ENCODE measurements at regions not wholly inside any gene's neighbourhood (a gene's known extent, or its start where the extent isn't known, plus 50 kb on each side); places are given as distances from the start of the nearest gene placed in this dataset.
"Not testable (repeated sequence)": the region's sequence is repeated elsewhere in the genome, so short reads cannot be mapped to it uniquely, and the experiment has no call there.

DNA sequence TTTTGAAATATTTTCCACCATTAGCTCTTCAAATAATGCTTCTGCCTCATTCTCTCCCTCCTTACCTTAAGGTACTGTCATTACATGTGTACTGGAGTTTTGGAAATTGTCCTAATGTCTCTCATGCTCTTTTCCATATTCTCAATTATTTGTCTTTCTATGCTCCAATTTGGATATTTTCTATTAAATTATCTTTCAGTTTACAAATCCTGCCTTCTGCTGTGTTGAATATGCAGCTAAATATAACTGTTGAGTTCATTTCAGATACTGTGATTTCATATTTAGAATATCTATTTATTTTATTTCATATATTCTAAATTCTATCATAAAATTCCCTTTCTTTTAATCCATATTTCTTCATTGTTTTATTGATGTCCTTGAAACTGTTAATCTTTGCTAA, 388.0 kb upstream of the CDIN1 start:
- POLR2A ChIA-PET, result no interaction called here
- Histone ChIP-seq H3K27ac (no peak overlapping the region), H3K9me3 (no peaks in the 10 kb centered on the region), H3K4me1 (no peaks in the 10 kb centered on the region), H3K4me3 (no peak overlapping the region), H3K4me2 (no peak overlapping the region)
- ATAC-seq (no peak), DNase-seq (ENCODE audit: low read depth in 1 of 2, low spot score in 1 of 2) (no peak), FAIRE-seq (no peak)
- CTCF ChIA-PET, result no interaction called here
- TF ChIP-seq HOXB13 (CRISPR knock-in tag; IDR thresholded peaks at IDR 0.05; ENCODE audit: low read depth) (no peak), GATA3 (IDR thresholded peaks at IDR 0.05; ENCODE audit: borderline replicate concordance) (no peak), CBX8 (IDR thresholded peaks at IDR 0.05) (no peak), NFE2L2 (conservative IDR thresholded peaks at IDR 0.05; ENCODE audit: low read length) (no peak), ZFP36 (IDR thresholded peaks at IDR 0.05; ENCODE audit: borderline replicate concordance, partially characterized antibody) (no peak), RFX5 (IDR thresholded peaks at IDR 0.05) (no peak), FOXS1 (CRISPR knock-in tag; IDR thresholded peaks at IDR 0.05) (no peak), RAD21 (conservative IDR thresholded peaks at IDR 0.05 in 1 of 2, IDR thresholded peaks at IDR 0.05 in 1 of 2) (no peak), JUNB (IDR thresholded peaks at IDR 0.05) (no peak), ZC3H11A (IDR thresholded peaks at IDR 0.05) (no peak), HOXB5 (CRISPR knock-in tag; IDR thresholded peaks at IDR 0.05) (no peak)

DNA sequence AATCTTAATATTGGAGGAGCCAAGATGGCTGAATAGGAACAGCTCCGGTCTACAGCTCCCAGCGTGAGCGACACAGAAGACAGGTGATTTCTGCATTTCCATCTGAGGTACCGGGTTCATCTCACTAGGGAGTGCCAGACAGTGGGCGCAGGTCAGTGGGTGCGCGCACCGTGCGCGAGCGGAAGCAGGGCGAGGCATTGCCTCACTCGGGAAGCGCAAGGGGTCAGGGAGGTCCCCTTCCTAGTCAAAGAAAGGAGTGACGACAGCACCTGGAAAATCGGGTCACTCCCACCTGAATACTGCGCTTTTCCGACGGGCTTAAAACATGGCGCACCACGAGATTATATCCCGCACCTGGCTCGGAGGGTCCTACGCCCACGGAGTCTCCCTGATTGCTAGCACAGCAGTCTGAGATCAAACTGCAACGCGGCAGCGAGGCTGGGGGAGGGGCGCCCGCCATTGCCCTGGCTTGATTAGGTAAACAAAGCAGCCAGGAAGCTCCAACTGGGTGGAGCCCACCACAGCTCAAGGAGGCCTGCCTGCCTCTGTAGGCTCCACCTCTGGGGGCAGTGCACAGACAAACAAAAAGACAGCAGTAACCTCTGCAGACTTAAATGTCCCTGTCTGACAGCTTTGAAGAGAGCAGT, 383.9 kb upstream of the CDIN1 start:
- 91% methylated on average over 17 of the region's 30 CpGs for WGBS (ENCODE audit: missing lambda C conversion rate)
- ATAC-seq, FAIRE-seq: not testable (repeated sequence)

DNA sequence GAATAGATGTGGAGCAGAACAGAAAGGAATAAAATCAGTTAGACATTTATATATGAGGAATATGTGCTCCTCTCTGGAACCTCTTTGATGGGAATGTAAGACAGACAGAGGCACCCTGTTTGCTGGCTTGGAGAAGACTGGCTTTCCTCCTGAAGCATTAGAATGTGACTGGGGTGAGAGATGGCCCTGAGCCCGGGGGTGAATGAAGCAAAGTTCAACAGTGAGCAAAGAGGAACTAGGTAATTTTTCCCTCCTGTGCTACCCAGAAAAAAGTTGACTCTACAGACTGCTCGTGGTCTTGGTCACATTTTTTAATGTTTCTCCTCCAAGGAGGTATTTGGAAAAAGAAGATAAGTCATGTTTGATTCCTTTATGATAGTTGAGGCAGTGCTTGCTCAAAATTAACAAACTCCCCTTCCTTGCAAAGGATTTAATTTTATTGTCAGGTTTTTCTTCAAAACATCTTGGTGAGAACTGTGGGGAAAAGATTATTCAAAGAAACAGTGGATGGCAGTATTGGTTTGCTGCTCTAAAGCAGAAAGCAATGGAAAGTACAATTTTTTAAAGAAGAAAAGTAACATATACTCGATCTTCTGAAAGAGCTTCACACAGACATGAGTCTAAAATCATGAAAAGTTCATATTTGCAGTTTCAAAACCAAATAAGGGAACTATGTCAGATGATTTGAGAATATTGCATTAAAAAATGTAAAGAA, 370.4 kb upstream of the CDIN1 start:
- Histone ChIP-seq H3K4me2 (no peak overlapping the region), H3K9me3 (no peaks in the 10 kb centered on the region), H3K4me1 (no peaks in the 10 kb centered on the region), H3K4me3 (no peak overlapping the region), H3K27ac (no peak overlapping the region)
- CTCF ChIA-PET, result no interaction called here
- WGBS (ENCODE audit: missing lambda C conversion rate), result 31% methylated on average over 3 of the region's 3 CpGs
- POLR2A ChIA-PET, result no interaction called here
- TF ChIP-seq RAD21 (conservative IDR thresholded peaks at IDR 0.05 in 1 of 2, IDR thresholded peaks at IDR 0.05 in 1 of 2) (peak; percentile 34 to 35; a peak in 4 of 5 replicates), RCOR1 (IDR thresholded peaks at IDR 0.05; ENCODE audit: low read depth, low read length) (no peak)
- no peak for DNase-seq (ENCODE audit: low read depth in 1 of 2, low spot score in 1 of 2)
- FAIRE-seq, result no peak
- no peak for ATAC-seq

More for the DNA sequence above, 383.9 kb upstream of the CDIN1 start:
- H3K4me3 ChIP-seq; POLR2A ChIA-PET; H3K27ac ChIP-seq; DNase-seq (ENCODE audit: low read depth in 1 of 2, low spot score in 1 of 2); H3K4me2 ChIP-seq; H3K9me3 ChIP-seq; H3K4me1 ChIP-seq; CTCF ChIA-PET: not testable (repeated sequence)

DNA sequence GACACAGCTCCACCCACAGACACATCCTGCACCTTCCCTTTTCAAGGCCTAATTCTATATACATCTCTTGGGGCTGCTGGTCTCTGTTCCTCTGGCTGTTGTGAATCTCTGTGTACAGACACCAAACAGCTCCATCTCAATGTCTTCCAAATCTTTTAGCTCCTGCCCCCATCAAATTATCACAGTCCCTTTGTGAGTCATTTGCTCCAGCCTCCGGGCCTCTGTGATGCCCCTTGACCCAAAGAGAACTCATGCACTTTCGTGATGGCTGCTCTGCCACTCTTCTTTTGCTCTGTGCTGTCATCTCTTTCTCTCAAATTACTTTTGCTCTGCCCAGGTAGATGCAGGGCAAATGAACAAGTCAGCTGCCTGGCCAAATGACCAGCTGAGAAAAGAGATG, 369.0 kb upstream of the CDIN1 start:
- ChIA-PET CTCF (no interaction called here), POLR2A (no interaction called here)
- Histone ChIP-seq H3K4me2 (no peak overlapping the region), H3K9me3 (no peaks in the 10 kb centered on the region), H3K27ac (no peak overlapping the region), H3K4me3 (no peak overlapping the region), H3K4me1 (no peaks in the 10 kb centered on the region)
- 64% methylated on average over 2 of the region's 2 CpGs for WGBS (ENCODE audit: missing lambda C conversion rate)
- ATAC-seq (no peak), FAIRE-seq (no peak), DNase-seq (ENCODE audit: low read depth in 1 of 2, low spot score in 1 of 2) (no peak)
- TF ChIP-seq EHMT2 (IDR thresholded peaks at IDR 0.05; ENCODE audit: low read depth), result no peak
- TF ChIP-seq, protein P1, sequence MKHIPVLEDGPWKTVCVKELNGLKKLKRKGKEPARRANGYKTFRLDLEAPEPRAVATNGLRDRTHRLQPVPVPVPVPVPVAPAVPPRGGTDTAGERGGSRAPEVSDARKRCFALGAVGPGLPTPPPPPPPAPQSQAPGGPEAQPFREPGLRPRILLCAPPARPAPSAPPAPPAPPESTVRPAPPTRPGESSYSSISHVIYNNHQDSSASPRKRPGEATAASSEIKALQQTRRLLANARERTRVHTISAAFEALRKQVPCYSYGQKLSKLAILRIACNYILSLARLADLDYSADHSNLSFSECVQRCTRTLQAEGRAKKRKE (CRISPR knock-in tag; IDR thresholded peaks at IDR 0.05; ENCODE audit: low read depth), result no peak
- TF ChIP-seq ZFP36 (IDR thresholded peaks at IDR 0.05; ENCODE audit: borderline replicate concordance, partially characterized antibody), result no peak
- TF ChIP-seq JUNB (IDR thresholded peaks at IDR 0.05), result no peak
- no peak for TF ChIP-seq SREBF2 (IDR thresholded peaks at IDR 0.05)
- no peak for TF ChIP-seq HOXA7 (CRISPR knock-in tag; IDR thresholded peaks at IDR 0.05)
- TF ChIP-seq, protein P2, sequence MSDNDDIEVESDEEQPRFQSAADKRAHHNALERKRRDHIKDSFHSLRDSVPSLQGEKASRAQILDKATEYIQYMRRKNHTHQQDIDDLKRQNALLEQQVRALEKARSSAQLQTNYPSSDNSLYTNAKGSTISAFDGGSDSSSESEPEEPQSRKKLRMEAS (IDR thresholded peaks at IDR 0.05), result no peak
- no peak for TF ChIP-seq CHD2 (IDR thresholded peaks at IDR 0.05; ENCODE audit: low read length, partially characterized antibody)
- TF ChIP-seq HEYL (CRISPR knock-in tag; IDR thresholded peaks at IDR 0.05), result no peak
